Stomach (tissue), 4 donors: ENCODE measurements at regions not wholly inside any gene's neighbourhood (a gene's known extent, or its start where the extent isn't known, plus 50 kb on each side); places are given as distances from the start of the nearest gene placed in this dataset.

Experiments used
- CTCF ChIP-seq, 7 experiments: fragments of 450-650 bp in 4 of 7; fragments of 200-600 bp in 3 of 7; sonication (generic) in 3 of 7; IDR thresholded peaks; one replicate each; pipeline ENCODE4 v1.5.1; 2016 to 2019; ENCODE audit warnings: antibody characterized with exemption in 7 of 7, control low read depth in 2 of 7, mild to moderate bottlenecking in 1 of 7
- POLR2AphosphoS5 ChIP-seq, 3 donors: sonication (generic); formaldehyde crosslinking; IDR thresholded peaks; one replicate each; pipeline ENCODE4 v1.6.1; 2016; ENCODE audit warnings: antibody characterized with exemption in 3 of 3

- TF ChIP-seq CTCF (IDR thresholded peaks at IDR 0.05) = no peak
- TF ChIP-seq POLR2AphosphoS5 (IDR thresholded peaks at IDR 0.05) = no peak
Observed at GRCh38 chr19:28520998-28521568, 691.9 kb downstream of the UQCRFS1 start.
